Suppressor macrophage (primary cell): ENCODE measurements at regions not wholly inside any gene's neighbourhood (a gene's known extent, or its start where the extent isn't known, plus 50 kb on each side); places are given as distances from the start of the nearest gene placed in this dataset.
"Not testable (repeated sequence)": the region's sequence is repeated elsewhere in the genome, so short reads cannot be mapped to it uniquely, and the experiment has no call there.

Source experiments
- DNase-seq, 4 experiments: peaks; one replicate each; pipeline ENCODE4 v3.0.0-alpha.2; 2020 to 2022

DNA sequence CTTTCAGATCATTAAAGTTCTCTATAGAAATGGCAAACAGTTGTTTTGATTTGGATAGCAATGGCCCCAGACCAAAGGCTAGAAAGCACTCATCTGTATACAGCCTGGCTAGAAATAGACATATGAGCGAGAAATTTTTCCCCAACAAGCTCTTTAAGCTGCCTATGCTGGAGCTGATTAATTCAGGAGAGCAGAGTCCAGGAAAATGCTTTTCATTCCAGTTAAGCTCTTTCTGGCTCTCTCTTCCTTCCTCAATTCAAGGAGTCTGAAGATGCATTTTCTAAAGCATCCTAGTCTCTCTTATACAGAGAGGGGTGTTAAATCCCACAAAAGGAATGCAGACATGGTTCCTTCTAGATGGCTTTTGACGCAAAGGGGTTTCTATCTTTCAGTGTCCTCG lies 141.7 kb upstream of the RAI2 start:
- no peak for DNase-seq

DNA sequence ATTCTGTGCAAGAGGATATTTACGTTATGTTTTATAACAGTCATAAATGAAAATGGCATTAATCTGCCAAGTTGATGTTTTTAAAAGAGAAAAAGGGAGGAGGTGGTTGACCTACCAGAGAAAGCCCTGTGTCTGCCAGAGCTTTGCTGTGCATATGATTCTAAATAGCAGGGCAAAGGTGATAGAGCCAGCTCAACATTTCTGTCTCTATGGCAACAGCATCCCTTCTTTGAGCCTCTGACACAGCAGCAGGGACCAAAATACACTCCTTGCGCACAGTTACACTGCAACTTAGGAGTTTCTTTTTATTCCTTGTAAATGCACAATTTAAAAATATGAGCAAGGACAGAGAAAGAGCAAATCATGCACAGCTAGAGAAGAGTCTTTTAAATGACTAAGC lies 133.3 kb upstream of the RAI2 start:
- DNase-seq = no peak

DNA sequence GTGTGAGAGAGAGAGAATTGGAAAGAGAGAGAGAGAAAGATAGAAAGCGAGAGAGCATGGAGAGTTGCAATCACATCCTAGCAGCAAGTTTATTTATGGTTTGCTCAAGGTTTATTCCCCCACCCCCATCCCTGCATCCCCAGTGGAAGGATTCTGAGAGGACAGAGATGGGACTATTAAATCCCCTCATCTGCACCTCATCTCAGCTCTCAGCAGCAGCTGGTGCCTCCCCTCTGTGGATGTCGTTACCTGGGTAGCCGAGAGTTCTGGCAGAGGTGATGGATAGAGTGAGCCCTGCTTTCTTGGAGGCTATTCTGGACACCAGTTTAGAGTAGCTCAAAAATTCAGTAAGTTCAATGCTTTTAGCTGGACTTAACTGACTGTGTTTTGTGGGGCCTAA lies 132.0 kb upstream of the RAI2 start:
- no peak for DNase-seq

DNA sequence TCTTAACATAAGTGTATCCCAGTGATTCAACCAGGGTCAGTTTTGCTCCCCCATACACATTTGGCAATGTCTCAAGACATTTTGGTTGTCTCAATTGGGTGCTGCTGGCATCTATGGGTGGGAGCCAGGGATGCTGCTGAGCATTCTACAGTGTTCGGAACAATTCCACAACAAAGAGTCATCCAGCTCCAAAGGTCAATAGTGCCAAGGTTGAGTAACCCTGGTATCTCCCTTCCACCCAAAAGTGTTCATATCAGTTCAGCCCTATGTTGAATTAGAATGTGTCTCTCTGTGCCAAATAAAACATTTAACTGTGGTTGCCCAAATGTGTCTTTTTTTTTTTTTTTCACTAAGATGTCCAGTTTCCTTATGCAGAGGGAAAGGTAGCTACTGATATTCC lies 129.4 kb upstream of the RAI2 start:
- no peak for DNase-seq

- DNase-seq = no peak
Observed at GRCh38 chrX:17987783-17988182, 126.7 kb upstream of the RAI2 start.

GRCh38 chrX:17986977-17987376 lies 125.9 kb upstream of the RAI2 start:
- no peak for DNase-seq

DNA sequence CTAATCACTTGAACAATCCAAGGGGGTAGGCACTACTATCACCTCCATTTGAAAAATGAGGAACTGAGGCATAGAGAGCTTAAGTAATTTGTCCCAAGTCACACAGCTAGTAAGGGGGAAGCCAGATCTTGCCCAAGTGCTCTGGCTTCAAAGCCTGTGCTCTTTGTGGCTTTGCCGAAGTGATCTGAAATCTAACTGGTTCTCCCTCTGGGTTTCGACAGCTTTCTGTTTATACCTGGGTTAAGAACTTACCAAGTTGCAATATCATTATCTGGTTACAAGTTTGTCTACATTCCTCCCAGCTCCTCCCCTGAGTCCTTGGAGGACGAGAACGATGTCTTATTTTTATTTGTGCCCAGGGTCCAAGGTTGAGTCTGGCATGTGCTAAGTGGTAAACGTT lies 125.3 kb upstream of the RAI2 start:
- DNase-seq = peak in 1 of 4 experiments; percentile 0

- DNase-seq = no peak
Observed at GRCh38 chrX:17984415-17984814, 123.3 kb upstream of the RAI2 start.

- DNase-seq = no peak
Observed at GRCh38 chrX:17983389-17983788, 122.3 kb upstream of the RAI2 start.

DNA sequence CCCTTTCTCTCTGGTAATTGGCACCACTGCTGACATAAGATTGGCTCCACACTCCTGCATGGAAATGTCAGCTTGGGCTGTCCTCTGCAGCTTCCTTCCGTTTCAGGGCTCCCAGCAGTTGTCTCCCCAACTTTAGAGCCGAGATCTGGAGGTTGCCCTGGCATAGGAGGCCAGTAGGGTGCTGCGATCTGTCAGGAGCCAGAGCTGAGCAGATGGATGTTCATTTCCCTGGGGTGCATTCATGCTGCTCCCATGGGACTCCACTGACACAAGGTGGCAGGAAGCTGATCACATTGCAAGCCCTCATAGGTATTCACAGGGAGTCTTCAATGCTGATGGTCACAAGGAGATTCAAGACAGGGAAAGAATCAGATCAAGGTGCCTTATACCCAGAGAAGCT lies 116.6 kb upstream of the RAI2 start:
- no peak for DNase-seq

GRCh38 chrX:17976955-17977354 lies 115.9 kb upstream of the RAI2 start:
- no peak for DNase-seq

DNA sequence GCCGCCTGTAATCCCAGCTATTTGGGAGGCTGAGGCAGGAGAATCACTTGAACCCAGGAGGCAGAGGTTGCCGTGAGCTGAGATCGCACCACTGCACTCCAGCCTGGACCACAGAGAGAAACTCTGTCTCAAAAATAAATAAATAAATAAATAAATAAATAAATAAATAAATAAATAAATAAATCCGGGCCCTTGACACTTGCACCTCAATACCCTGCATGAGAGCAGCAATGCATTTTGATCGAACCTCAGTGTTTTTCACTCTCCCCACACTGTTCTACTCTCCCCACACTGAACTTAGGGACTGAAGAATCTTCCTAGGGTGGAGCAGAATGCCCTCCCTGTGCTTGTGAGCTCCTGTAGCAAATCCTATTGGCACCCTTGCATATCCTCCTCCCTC lies 114.3 kb upstream of the RAI2 start:
- DNase-seq = not testable (repeated sequence)

DNA sequence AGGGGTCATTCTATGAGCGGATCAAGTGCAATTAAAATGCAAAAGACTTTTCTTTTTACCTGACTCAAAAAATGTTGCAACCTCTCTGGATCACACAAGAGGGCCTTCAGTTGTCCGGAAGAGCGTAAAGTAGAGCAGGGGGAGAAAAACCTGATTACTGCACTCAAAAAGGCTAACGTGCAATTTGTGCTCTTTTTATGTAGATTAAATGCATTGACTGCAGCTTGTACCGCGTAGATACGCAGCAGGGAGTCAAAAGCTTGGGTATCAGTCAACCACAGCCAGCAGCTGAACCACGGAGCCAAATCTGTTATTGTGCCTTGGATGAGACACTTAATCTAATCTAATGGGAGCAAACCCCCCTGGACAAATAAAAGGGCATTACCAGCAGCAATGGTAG lies 107.3 kb upstream of the RAI2 start:
- DNase-seq = no peak

DNA sequence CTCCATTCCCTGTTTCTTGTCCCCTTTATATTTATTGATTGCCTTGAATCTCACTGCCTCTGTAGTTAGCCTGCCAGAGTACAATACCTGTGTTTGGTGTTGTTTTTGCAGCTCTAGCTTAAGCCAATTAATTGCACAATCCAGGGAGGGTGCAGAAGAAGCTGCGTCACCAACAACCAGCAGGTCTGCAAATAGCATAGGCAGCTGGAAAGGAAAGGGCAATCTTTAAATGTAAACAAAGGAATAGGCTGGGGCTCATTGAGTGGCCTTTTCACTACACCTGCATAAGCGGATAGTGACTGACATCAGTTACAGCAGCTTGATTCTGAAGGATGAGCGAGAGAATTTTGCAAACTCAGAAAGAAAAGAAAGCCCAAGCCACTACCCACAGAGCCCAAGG lies 106.8 kb upstream of the RAI2 start:
- DNase-seq = no peak

DNA sequence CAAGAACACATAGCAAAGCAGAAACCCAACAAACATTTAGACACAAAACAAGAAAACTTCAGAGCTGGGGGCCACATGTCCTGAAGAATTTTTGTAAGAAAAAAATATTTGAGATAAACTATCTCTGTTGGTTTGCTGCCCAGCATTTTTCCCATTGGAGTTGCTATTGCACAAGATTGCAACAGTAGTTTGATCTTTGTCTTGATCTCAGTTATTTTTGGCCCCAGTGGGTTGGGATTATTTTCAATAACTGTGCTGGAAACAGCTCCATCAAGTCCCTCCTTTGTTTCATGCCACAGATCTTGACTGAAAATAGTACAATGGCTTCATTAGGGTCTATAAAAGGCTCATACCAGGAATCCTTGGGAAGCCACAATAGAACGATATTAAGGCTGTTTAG lies 103.8 kb upstream of the RAI2 start:
- DNase-seq = no peak

- no peak for DNase-seq
Observed at GRCh38 chrX:17960891-17961290, 99.8 kb upstream of the RAI2 start.

DNA sequence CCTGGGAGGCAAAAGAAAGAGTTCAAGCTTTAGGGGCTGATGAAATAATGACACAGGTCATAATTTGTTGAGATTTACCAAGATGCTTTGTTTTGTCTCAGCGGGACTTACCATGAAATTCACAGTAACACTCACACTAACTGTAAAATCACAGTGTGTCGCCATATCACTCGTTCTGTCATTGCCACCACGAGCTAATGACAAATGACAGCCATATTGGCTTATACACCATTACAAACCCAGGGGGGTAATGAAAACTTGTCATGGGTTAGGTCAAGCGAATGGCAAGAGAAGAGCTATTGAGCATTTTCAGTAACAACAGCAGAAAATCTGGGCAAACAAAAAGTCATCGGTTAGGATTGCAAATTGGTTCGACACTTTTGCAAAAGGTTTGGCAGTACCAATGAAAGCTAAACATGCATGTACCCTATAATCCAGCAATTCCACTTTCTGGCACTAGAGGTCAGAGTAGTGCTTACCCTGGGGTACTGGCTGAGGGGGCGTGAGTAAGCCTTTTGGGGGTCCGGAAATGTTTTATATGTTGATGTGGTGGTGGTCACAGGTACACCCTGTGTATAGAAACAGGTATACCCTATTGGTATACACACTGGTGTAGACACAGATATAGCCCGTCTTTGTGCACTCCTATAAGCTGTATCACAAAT lies 83.9 kb upstream of the RAI2 start:
- peak; percentile 3 to 34 (median 14) for DNase-seq

DNA sequence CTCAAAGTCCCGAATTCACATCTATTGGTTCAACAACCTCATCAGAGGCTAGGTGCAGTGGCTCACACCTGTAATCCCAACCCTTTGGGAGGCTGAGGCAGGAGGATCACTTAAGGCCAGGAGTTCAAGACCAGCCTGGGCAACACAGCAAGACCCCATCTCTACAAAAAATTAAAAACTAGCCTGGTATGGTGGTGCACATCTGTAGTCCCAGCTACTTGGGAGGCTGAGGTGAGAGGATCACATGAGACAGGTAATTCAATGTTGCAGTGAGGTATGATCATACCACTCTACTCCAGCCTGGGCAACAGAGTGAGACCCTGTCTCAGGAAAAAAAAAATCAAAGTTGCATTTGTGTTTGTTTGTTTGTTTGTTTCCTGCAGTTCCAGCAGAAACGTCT lies 80.1 kb upstream of the RAI2 start:
- not testable (repeated sequence) for DNase-seq

DNA sequence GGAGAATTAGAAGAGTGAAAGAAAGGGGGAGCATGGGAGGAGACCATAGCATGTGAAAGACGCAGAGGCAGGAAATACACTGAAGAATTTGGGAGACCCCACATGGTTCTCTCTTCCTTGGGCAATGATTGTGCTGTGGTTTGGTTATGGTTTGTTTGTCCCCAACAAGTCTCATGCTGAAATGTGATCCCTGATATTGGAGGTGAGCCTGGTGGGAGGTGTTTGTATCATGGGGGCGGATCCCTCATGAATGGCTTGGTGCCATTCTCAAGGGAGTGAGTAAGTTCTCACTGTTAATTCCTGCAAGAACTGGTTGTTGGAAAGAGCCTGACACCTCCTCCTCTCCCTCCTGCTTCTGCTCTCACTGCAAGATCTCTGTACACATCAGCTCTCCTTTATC lies 78.6 kb upstream of the RAI2 start:
- no peak for DNase-seq

GRCh38 chrX:17933856-17934255 lies 72.8 kb upstream of the RAI2 start:
- DNase-seq = no peak

DNA sequence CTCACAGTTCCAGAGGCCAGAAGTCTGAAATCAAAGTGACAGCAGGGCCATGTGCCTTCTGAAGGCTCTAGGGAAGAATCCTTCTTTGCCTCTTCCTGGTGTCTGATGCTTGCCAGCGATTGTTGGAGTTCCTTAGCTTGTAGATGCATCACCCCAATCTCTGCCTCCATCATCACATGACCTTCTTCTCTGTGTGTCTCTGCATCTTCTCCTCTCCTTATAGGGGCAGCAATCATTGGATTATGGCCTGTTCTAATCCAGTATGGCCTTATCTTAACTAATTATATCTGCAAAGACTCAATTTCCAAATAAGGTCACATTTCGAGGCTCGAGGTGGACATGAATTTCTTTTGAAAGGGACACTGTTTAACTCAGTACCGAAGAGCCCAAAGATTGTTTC lies 71.7 kb upstream of the RAI2 start:
- no peak for DNase-seq

GRCh38 chrX:17931855-17932254 lies 70.8 kb upstream of the RAI2 start:
- DNase-seq = no peak

DNA sequence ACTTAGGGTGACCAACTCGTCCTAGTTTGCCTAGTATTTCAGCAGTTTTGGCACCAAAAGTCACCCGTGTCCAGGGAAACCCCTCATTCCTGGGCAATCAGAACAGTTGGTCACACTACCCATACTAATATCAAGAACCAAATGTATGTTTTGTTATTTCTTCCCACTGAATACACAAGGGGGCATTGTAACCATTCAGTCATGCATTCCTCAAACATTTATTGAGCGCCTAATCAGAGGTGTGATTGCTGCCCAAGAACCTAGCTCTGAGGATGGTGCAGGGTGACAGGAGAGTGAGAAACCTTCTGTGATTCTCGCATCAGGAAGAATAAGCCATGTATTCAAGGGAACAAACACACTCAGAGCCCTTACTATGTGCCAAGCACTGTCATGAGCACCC lies 69.8 kb upstream of the RAI2 start:
- no peak for DNase-seq

DNA sequence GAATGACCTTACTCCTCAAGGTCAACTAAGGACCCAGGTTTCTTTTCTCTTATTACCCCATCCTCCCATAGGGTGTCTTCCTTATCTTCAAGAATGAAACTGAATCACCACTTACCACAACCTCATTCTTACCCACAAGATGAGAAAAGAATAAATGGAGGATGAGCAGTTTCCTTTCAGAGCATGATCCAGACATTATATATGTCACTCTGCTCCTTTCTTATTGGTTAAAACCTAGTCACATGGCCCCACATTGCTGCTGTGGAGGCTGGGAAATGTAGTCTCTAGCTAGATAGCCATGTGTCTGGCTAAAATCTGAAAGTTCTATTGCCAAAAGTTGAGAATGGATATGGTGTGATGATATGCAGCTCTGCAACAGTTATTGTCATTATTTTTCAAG lies 62.4 kb upstream of the RAI2 start:
- DNase-seq = no peak

- no peak for DNase-seq
Observed at GRCh38 chrX:17922303-17922702, 61.2 kb upstream of the RAI2 start.
